PC-9 (cell line): ENCODE measurements at regions not wholly inside any gene's neighbourhood (a gene's known extent, or its start where the extent isn't known, plus 50 kb on each side); places are given as distances from the start of the nearest gene placed in this dataset.

Experiments
- BruUV-seq: library from RNA; stranded (reverse); fragments of 400-500 nt; replicated peaks from 2 replicates; lab custom pipeline; 2021; lab: Mats Ljungman, UMichigan
- CTCF ChIA-PET: fragments of 300-600 bp; sonication (Branson Sonifier 250); formaldehyde crosslinking; loops from one replicate; lab custom pipeline; 2022; ENCODE audit warnings: antibody characterized with exemption; lab: Charles Lee
- POLR2A ChIA-PET: fragments of 300-600 bp; sonication (Branson Sonifier 250); formaldehyde crosslinking; loops from one replicate; lab custom pipeline; 2022; ENCODE audit warnings: antibody characterized with exemption; ENCODE audit not compliant: unreplicated experiment; lab: Charles Lee
- DNase-seq, 2 experiments: peaks; one replicate each; pipeline versions ENCODE4 v3.0.0 to v3.0.0-alpha.2; 2015 to 2022; ENCODE audit warnings: mixed read lengths in 1 of 2
- H2AFZ ChIP-seq: fragments of 200-600 bp; sonication (generic); 2 replicates; pipeline ENCODE4 v1.8.1; 2017; ENCODE audit warnings: antibody characterized with exemption
- H3F3A ChIP-seq: fragments of 200-600 bp; sonication (generic); 2 replicates; pipeline ENCODE4 v1.8.1; 2017; ENCODE audit warnings: antibody characterized with exemption, mild to moderate bottlenecking, low read depth; ENCODE audit not compliant: insufficient read depth
- H3K27ac ChIP-seq: fragments of 200-600 bp; sonication (generic); 2 replicates; pipeline ENCODE4 v1.6.1; 2016; ENCODE audit warnings: mixed run types
- H3K27me3 ChIP-seq: fragments of 200-600 bp; sonication (generic); 2 replicates; pipeline ENCODE4 v1.6.1; 2016; ENCODE audit warnings: low read depth, mixed run types; ENCODE audit not compliant: insufficient read depth
- H3K36me3 ChIP-seq: fragments of 200-600 bp; sonication (generic); 2 replicates; pipeline ENCODE4 v1.6.1; 2016; ENCODE audit warnings: low read depth, mixed run types
- H3K4me1 ChIP-seq: fragments of 200-600 bp; sonication (generic); replicated peaks from 2 replicates; pipeline ENCODE4 v1.6.1; 2016; ENCODE audit warnings: mixed run types; ENCODE audit not compliant: insufficient read depth
- H3K4me2 ChIP-seq: fragments of 200-600 bp; sonication (generic); 2 replicates; pipeline ENCODE4 v1.6.1; 2017; ENCODE audit warnings: mixed run types
- H3K4me3 ChIP-seq: fragments of 200-600 bp; sonication (generic); 2 replicates; pipeline ENCODE4 v1.6.1; 2016; ENCODE audit warnings: mixed run types
- H3K79me2 ChIP-seq: fragments of 200-600 bp; sonication (generic); 2 replicates; pipeline ENCODE4 v1.6.1; 2017; ENCODE audit warnings: low read depth, mixed run types
- H3K9me2 ChIP-seq: fragments of 200-600 bp; sonication (generic); 2 replicates; pipeline ENCODE4 v1.8.1; 2017; ENCODE audit warnings: mild to moderate bottlenecking; ENCODE audit not compliant: insufficient read depth
- H3K9me3 ChIP-seq: fragments of 200-600 bp; sonication (generic); 2 replicates; pipeline ENCODE4 v1.8.1; 2016; ENCODE audit warnings: low read depth; ENCODE audit not compliant: insufficient read depth
- H4K20me1 ChIP-seq: fragments of 200-600 bp; sonication (generic); 2 replicates; pipeline ENCODE4 v1.8.1; 2017; ENCODE audit not compliant: insufficient read depth
- EZH2 ChIP-seq: fragments of 200-600 bp; sonication (generic); IDR thresholded peaks from 2 replicates; pipeline ENCODE4 v1.8.0; 2017; ENCODE audit warnings: antibody characterized with exemption, low read depth
- intact Hi-C: fragments of 100-400 bp; cut with micrococcal nuclease; formaldehyde crosslinking; loops from one replicate; pipeline ENCODE4 v1.10.0; 2022; ENCODE audit not compliant: unreplicated experiment
- TF ChIP-seq, protein P1 (sequence below): fragments of 200-600 bp; sonication (generic); conservative IDR thresholded peaks from 2 replicates; pipeline ENCODE4 v1.6.1; 2017; ENCODE audit warnings: mixed run types, antibody characterized with exemption, mild to moderate bottlenecking, moderate library complexity

DNA sequence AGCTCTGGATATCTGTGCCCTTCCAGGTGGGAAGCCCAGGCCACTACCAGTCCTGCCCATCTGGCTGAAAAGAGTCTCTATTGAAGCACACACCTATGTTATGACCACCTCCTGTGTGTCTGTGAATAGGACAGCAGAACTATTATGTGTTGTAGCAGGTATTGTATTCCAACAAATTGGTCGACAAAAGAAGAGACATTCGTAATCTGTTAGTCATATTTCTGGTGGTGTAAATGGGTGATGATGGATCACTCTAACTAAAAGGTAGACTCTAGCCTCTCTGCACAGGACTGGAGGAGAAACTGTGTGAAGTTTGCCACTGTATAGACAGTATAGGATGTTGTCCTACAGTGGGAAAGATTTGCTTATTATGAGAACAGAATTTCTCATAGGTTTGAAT is 416.1 kb downstream of the TMEM38B start:
- Histone ChIP-seq H3K9me3 (no peaks in the 10 kb centered on the region; the same call in 1 of the 2 replicates), H3K9me2 (no peaks in the 10 kb centered on the region), H3K36me3 (no peaks in the 10 kb centered on the region), H3K27me3 (no peaks in the 10 kb centered on the region), H3K4me1 (no peaks in the 10 kb centered on the region), H4K20me1 (no peaks in the 10 kb centered on the region), H3K4me3 (no peak overlapping the region), H3K27ac (no peak overlapping the region), H3F3A (no peaks in the 10 kb centered on the region), H3K79me2 (no peaks in the 10 kb centered on the region), H3K4me2 (no peak overlapping the region), H2AFZ (no peak overlapping the region)
- ChIA-PET POLR2A (interaction anchor here (0.6 kb wide), 1 partner anchor 1245 kb away, joined by 8 read pairs; no protein-coding TSS in a partner anchor), CTCF (no interaction called here)
- intact Hi-C loops: no loop called here
- TF ChIP-seq, protein P1, sequence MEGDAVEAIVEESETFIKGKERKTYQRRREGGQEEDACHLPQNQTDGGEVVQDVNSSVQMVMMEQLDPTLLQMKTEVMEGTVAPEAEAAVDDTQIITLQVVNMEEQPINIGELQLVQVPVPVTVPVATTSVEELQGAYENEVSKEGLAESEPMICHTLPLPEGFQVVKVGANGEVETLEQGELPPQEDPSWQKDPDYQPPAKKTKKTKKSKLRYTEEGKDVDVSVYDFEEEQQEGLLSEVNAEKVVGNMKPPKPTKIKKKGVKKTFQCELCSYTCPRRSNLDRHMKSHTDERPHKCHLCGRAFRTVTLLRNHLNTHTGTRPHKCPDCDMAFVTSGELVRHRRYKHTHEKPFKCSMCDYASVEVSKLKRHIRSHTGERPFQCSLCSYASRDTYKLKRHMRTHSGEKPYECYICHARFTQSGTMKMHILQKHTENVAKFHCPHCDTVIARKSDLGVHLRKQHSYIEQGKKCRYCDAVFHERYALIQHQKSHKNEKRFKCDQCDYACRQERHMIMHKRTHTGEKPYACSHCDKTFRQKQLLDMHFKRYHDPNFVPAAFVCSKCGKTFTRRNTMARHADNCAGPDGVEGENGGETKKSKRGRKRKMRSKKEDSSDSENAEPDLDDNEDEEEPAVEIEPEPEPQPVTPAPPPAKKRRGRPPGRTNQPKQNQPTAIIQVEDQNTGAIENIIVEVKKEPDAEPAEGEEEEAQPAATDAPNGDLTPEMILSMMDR: no peak
- TF ChIP-seq EZH2: no peak
- no peak for DNase-seq
- BruUV-seq: no TSS peak

GRCh38 chr9:106111039-106111730 is 416.8 kb downstream of the TMEM38B start:
- no peaks in the 10 kb centered on the region for H3K4me1 ChIP-seq
- no peak overlapping the region for H3K4me2 ChIP-seq
- H3K27me3 ChIP-seq: no peaks in the 10 kb centered on the region
- POLR2A ChIA-PET: no interaction called here
- H3K27ac ChIP-seq: no peak overlapping the region
- intact Hi-C loops: no loop called here
- H3K9me2 ChIP-seq: no peaks in the 10 kb centered on the region
- DNase-seq: no peak
- TF ChIP-seq EZH2: no peak
- TF ChIP-seq, protein P1: no peak
- no peaks in the 10 kb centered on the region for H3K79me2 ChIP-seq
- no peaks in the 10 kb centered on the region; the same call in 1 of the 2 replicates for H3K9me3 ChIP-seq
- no peak overlapping the region for H2AFZ ChIP-seq
- no TSS peak for BruUV-seq
- H3K36me3 ChIP-seq: no peaks in the 10 kb centered on the region
- H4K20me1 ChIP-seq: no peaks in the 10 kb centered on the region
- H3K4me3 ChIP-seq: no peak overlapping the region
- H3F3A ChIP-seq: no peaks in the 10 kb centered on the region
- CTCF ChIA-PET: no interaction called here

DNA sequence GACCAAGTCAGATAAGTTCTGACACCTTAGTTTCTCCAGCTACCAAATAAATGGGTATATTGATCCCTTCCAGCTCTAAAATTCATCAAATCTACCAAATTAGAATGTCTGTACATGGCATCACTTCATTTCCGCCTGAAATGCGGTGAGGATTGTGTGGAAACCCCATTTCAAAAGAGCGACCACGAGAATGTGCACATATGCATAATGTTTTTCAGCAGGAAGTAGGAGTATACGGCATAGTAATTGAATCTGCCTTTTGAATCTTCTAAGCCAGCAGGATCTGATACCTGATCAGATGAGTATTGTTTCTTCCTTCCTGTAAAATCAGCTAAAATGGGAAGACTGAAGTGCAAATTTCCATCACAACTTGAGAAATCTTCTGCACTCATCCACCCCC is 418.6 kb downstream of the TMEM38B start:
- Histone ChIP-seq H3K9me3 (no peaks in the 10 kb centered on the region; the same call in 1 of the 2 replicates), H3K9me2 (no peaks in the 10 kb centered on the region), H2AFZ (no peak overlapping the region), H3K4me3 (no peak overlapping the region), H3K27me3 (no peaks in the 10 kb centered on the region), H3K79me2 (no peaks in the 10 kb centered on the region), H3F3A (no peaks in the 10 kb centered on the region), H4K20me1 (no peaks in the 10 kb centered on the region), H3K27ac (no peak overlapping the region), H3K36me3 (no peaks in the 10 kb centered on the region), H3K4me1 (no peaks in the 10 kb centered on the region), H3K4me2 (no peak overlapping the region)
- POLR2A ChIA-PET: no interaction called here
- no peak for TF ChIP-seq EZH2
- TF ChIP-seq, protein P1: no peak
- DNase-seq: no peak
- no TSS peak for BruUV-seq
- CTCF ChIA-PET: no interaction called here
- intact Hi-C loops: no loop called here
